BLaER1 (cell line): ENCODE measurements at regions not wholly inside any gene's neighbourhood (a gene's known extent, or its start where the extent isn't known, plus 50 kb on each side); places are given as distances from the start of the nearest gene placed in this dataset.

Experiments
- H3K27ac ChIP-seq: shearing (Covaris generic); formaldehyde crosslinking; 2 replicates; pipeline ENCODE4 v1.8.1; 2022
- H3K27me3 ChIP-seq: shearing (Covaris generic); formaldehyde crosslinking; 2 replicates; pipeline ENCODE4 v1.8.1; 2022
- H3K36me3 ChIP-seq: shearing (Covaris generic); formaldehyde crosslinking; 2 replicates; pipeline ENCODE4 v1.8.1; 2022
- H3K4me1 ChIP-seq: shearing (Covaris generic); formaldehyde crosslinking; 2 replicates; pipeline ENCODE4 v1.8.1; 2022
- H3K4me2 ChIP-seq: shearing (Covaris generic); formaldehyde crosslinking; 2 replicates; pipeline ENCODE4 v1.8.1; 2022
- H3K4me3 ChIP-seq: shearing (Covaris generic); formaldehyde crosslinking; 2 replicates; pipeline ENCODE4 v1.8.1; 2022
- H3K9ac ChIP-seq: shearing (Covaris generic); formaldehyde crosslinking; 2 replicates; pipeline ENCODE4 v1.8.1; 2022
- H3K9me3 ChIP-seq: shearing (Covaris generic); formaldehyde crosslinking; 2 replicates; pipeline ENCODE4 v1.8.1; 2022
- H4K20me1 ChIP-seq: shearing (Covaris generic); formaldehyde crosslinking; 2 replicates; pipeline ENCODE4 v1.8.1; 2022
- Cebpa-rat ChIP-seq: shearing (Covaris generic); IDR thresholded peaks from 2 replicates; pipeline ENCODE4 v1.8.1; 2022

GRCh38 chr6:14912706-14913105 lies 333.2 kb upstream of the JARID2 start:
- peaks cover 53% of the 10 kb centered on the region for H3K4me1 ChIP-seq
- peak overlapping the region; percentile 25; the same call in 1 of the 2 replicates for H3K4me3 ChIP-seq
- H3K9ac ChIP-seq = no peak overlapping the region
- TF ChIP-seq Cebpa-rat = no peak
- H3K9me3 ChIP-seq = peaks cover 47% of the 10 kb centered on the region
- peak overlapping the region; percentile 73 for H3K4me2 ChIP-seq
- H4K20me1 ChIP-seq = no peaks in the 10 kb centered on the region
- H3K36me3 ChIP-seq = no peaks in the 10 kb centered on the region
- peak overlapping the region; percentile 98 for H3K27ac ChIP-seq
- H3K27me3 ChIP-seq = no peaks in the 10 kb centered on the region

GRCh38 chr6:14913931-14914330 lies 331.9 kb upstream of the JARID2 start:
- Histone ChIP-seq H3K9ac (no peak overlapping the region), H3K4me2 (no peak overlapping the region), H3K27me3 (no peaks in the 10 kb centered on the region), H3K27ac (no peak overlapping the region), H3K4me1 (peaks cover 43% of the 10 kb centered on the region), H3K4me3 (no peak overlapping the region), H4K20me1 (no peaks in the 10 kb centered on the region), H3K9me3 (peaks cover 47% of the 10 kb centered on the region), H3K36me3 (no peaks in the 10 kb centered on the region)
- no peak for TF ChIP-seq Cebpa-rat

GRCh38 chr6:14915888-14916832 lies 329.7 kb upstream of the JARID2 start:
- no peaks in the 10 kb centered on the region for H3K36me3 ChIP-seq

GRCh38 chr6:14917109-14917910 lies 328.6 kb upstream of the JARID2 start:
- Histone ChIP-seq H3K27ac (no peak overlapping the region), H3K4me1 (peaks cover 9% of the 10 kb centered on the region)
- TF ChIP-seq Cebpa-rat = no peak

More at GRCh38 chr6:14915888-14916832, 329.7 kb upstream of the JARID2 start:
- H4K20me1 ChIP-seq = no peaks in the 10 kb centered on the region
- peaks cover 42% of the 10 kb centered on the region for H3K9me3 ChIP-seq
- no peak overlapping the region for H3K4me3 ChIP-seq
- no peaks in the 10 kb centered on the region for H3K27me3 ChIP-seq
- H3K9ac ChIP-seq = no peak overlapping the region
- H3K27ac ChIP-seq = 0 out of 2 replicates have a peak overlapping the region, but pooled peaks have one; percentile 22
- H3K4me1 ChIP-seq = peaks cover 20% of the 10 kb centered on the region
- no peak for TF ChIP-seq Cebpa-rat
- no peak overlapping the region for H3K4me2 ChIP-seq

GRCh38 chr6:14918200-14918907 lies 327.5 kb upstream of the JARID2 start:
- no peak for TF ChIP-seq Cebpa-rat
- Histone ChIP-seq H3K36me3 (no peaks in the 10 kb centered on the region), H3K27ac (0 out of 2 replicates have a peak overlapping the region, but pooled peaks have one; percentile 43), H3K4me2 (no peak overlapping the region), H3K9ac (no peak overlapping the region), H3K27me3 (no peaks in the 10 kb centered on the region), H3K9me3 (peaks cover 27% of the 10 kb centered on the region), H3K4me1 (no peaks in the 10 kb centered on the region), H3K4me3 (no peak overlapping the region), H4K20me1 (no peaks in the 10 kb centered on the region)

More at GRCh38 chr6:14917109-14917910, 328.6 kb upstream of the JARID2 start:
- Histone ChIP-seq H3K27me3 (no peaks in the 10 kb centered on the region), H3K36me3 (no peaks in the 10 kb centered on the region), H3K4me3 (no peak overlapping the region), H3K9me3 (peaks cover 31% of the 10 kb centered on the region), H3K9ac (no peak overlapping the region), H3K4me2 (no peak overlapping the region), H4K20me1 (no peaks in the 10 kb centered on the region)

- peaks cover 4% of the 10 kb centered on the region for H3K4me1 ChIP-seq
- H3K9me3 ChIP-seq = peaks cover 25% of the 10 kb centered on the region
- H3K27me3 ChIP-seq = no peaks in the 10 kb centered on the region
- H4K20me1 ChIP-seq = no peaks in the 10 kb centered on the region
- no peaks in the 10 kb centered on the region for H3K36me3 ChIP-seq
- no peak for TF ChIP-seq Cebpa-rat
- H3K27ac ChIP-seq = 0 out of 2 replicates have a peak overlapping the region, but pooled peaks have one; percentile 43
- no peak overlapping the region for H3K9ac ChIP-seq
- H3K4me3 ChIP-seq = no peak overlapping the region
- no peak overlapping the region for H3K4me2 ChIP-seq
Measured at GRCh38 chr6:14919038-14919670, 326.7 kb upstream of the JARID2 start.

- TF ChIP-seq Cebpa-rat = no peak
- Histone ChIP-seq H3K9me3 (peaks cover 17% of the 10 kb centered on the region), H3K27me3 (no peaks in the 10 kb centered on the region), H3K9ac (no peak overlapping the region), H3K4me2 (no peak overlapping the region), H3K4me1 (peaks cover 15% of the 10 kb centered on the region), H3K4me3 (no peak overlapping the region), H4K20me1 (no peaks in the 10 kb centered on the region), H3K27ac (peak overlapping the region; percentile 38; the same call in 1 of the 2 replicates), H3K36me3 (no peaks in the 10 kb centered on the region)
Measured at GRCh38 chr6:14920276-14920675, 325.6 kb upstream of the JARID2 start.

- no peaks in the 10 kb centered on the region for H3K27me3 ChIP-seq
- peaks cover 15% of the 10 kb centered on the region for H3K4me1 ChIP-seq
- no peak for TF ChIP-seq Cebpa-rat
- H3K4me3 ChIP-seq = no peak overlapping the region
- no peak overlapping the region for H3K9ac ChIP-seq
- no peak overlapping the region for H3K4me2 ChIP-seq
- H4K20me1 ChIP-seq = no peaks in the 10 kb centered on the region
- H3K9me3 ChIP-seq = peaks cover 8% of the 10 kb centered on the region
- H3K36me3 ChIP-seq = no peaks in the 10 kb centered on the region
- peak overlapping the region; percentile 8; the same call in 1 of the 2 replicates for H3K27ac ChIP-seq
Measured at GRCh38 chr6:14921170-14921569, 324.7 kb upstream of the JARID2 start.
